Fibroblast of pulmonary artery (primary cell): ENCODE measurements at regions not wholly inside any gene's neighbourhood (a gene's known extent, or its start where the extent isn't known, plus 50 kb on each side); places are given as distances from the start of the nearest gene placed in this dataset.

Experiments used
- DNase-seq: peaks from one replicate; pipeline ENCODE4 v3.0.0-alpha.2; 2010; ENCODE audit warnings: low read depth
- H3K4me3 ChIP-seq: replicated peaks from 2 replicates; pipeline ENCODE4 v1.5.1; 2011; ENCODE audit warnings: low read depth, mild to moderate bottlenecking, control low read depth, low read length, moderate library complexity
- TF ChIP-seq, protein P1 (sequence below): IDR thresholded peaks from 2 replicates; pipeline ENCODE4 v1.5.1; 2011; ENCODE audit warnings: mild to moderate bottlenecking, control low read depth, low read length, inconsistent platforms; ENCODE audit errors: missing control alignments

DNA sequence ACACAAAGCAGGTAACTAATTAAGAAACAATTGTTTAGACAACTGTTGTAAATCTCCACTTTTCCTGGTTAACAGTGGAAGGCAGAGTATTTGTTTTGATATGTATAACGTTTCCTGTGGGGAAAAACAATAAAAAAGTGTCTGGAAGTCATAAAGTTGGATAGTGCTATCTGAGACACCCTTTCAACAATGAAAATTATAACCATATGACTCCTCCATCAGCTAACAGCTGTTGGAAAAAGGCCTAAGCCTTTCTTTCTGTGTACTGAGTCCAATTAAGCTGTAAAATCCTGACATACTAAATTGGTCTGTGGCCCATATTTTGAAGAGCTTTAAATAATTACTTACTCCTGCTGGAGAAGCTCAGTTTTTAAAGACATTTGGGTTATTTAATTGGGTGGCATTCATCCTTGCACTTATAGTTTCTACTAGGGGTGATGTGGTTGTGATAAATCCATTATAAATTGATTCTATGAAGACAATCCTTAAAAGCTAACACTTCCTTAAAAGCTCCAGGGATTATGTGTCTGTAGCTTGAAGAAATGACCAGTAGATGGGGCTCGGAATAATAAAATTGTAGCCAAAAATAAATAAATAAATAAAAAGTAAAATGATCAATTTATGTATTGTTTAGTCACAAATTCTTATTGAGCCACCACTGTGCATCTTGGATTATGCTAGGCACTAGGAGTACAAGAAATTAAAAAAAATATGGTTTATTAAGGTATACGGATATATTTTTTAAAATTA is 698.1 kb upstream of the NXPH2 start:
- DNase-seq = no peak
- H3K4me3 ChIP-seq = no peak overlapping the region
- TF ChIP-seq, protein P1, sequence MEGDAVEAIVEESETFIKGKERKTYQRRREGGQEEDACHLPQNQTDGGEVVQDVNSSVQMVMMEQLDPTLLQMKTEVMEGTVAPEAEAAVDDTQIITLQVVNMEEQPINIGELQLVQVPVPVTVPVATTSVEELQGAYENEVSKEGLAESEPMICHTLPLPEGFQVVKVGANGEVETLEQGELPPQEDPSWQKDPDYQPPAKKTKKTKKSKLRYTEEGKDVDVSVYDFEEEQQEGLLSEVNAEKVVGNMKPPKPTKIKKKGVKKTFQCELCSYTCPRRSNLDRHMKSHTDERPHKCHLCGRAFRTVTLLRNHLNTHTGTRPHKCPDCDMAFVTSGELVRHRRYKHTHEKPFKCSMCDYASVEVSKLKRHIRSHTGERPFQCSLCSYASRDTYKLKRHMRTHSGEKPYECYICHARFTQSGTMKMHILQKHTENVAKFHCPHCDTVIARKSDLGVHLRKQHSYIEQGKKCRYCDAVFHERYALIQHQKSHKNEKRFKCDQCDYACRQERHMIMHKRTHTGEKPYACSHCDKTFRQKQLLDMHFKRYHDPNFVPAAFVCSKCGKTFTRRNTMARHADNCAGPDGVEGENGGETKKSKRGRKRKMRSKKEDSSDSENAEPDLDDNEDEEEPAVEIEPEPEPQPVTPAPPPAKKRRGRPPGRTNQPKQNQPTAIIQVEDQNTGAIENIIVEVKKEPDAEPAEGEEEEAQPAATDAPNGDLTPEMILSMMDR = no peak

DNA sequence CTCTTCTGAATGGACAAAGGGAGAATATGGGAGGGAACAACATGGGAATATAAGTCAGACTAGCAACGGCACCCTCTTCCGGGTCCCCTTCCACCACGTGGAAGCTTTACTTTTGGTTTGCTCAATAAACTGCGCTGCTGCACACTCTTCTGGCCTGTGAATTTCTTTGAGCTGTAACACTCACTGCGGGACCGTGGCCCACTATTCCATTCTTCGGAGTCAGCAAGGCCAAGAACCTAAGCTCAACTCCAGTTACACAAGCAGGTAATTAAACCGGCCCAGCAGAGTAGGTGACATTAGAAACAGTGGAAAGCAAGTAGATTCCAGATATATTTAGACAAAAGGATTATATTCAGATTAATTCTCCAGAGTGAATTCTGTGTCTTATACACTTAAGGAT is 697.4 kb upstream of the NXPH2 start:
- TF ChIP-seq, protein P1 = no peak
- DNase-seq = no peak
- no peak overlapping the region for H3K4me3 ChIP-seq

DNA sequence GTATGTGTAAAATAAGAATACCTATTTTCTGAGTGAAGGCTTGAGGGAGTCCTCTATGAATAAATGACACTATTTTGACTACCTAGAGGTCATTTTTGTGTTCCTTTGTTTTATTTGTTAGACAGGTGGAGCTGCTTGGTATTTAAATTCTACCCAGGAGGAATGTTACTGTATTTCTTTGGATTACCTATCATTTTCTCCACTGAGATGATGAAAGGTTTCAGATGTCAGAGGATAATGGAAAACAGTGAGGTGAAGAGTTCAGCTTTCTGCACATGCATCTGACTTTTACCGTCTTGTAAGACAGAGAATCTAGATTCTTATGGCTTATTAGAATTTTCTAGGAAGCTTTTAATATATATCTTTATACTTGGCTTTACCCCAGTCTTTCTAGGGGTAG is 689.8 kb upstream of the NXPH2 start:
- H3K4me3 ChIP-seq = no peak overlapping the region
- no peak for DNase-seq
- TF ChIP-seq, protein P1 = no peak

DNA sequence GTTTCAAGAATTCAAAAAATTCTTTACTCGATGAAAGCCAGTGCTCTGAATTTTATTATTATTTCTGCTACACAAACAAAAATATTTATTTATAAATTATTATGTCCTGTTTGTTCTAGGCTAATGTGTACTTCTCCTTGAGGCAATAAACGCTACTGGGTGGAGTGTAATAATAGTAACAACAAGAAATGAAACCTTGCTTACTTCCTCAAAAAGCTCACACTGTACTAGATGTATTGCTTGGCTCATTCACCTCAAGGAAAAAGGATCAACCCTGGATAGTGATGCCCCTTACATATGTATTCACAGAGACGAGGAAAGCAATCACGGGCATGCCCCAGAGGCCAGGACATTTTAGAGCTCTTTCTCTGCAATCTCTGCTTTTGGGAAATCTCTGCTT is 685.6 kb upstream of the NXPH2 start:
- no peak for DNase-seq
- no peak overlapping the region for H3K4me3 ChIP-seq
- TF ChIP-seq, protein P1 = no peak

DNA sequence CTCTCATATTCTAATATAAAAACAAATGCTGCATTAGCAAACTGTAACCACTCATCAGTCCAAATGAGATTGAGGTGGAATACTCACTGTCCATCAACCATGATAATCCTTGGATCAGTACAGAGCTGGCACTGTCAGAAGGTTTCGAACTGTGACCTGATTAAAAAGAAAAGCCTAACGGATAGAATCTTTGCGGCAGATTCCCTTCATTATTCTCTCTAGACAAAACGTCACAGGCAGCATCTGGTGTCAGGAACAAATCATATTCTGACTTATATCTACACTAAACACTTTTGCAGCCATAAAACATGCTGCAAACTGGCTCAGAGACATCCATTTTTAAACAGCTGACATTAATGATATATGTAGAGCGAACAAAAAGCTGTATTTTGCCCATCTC is 677.7 kb upstream of the NXPH2 start:
- DNase-seq = no peak
- H3K4me3 ChIP-seq = no peak overlapping the region
- TF ChIP-seq, protein P1 = no peak

DNA sequence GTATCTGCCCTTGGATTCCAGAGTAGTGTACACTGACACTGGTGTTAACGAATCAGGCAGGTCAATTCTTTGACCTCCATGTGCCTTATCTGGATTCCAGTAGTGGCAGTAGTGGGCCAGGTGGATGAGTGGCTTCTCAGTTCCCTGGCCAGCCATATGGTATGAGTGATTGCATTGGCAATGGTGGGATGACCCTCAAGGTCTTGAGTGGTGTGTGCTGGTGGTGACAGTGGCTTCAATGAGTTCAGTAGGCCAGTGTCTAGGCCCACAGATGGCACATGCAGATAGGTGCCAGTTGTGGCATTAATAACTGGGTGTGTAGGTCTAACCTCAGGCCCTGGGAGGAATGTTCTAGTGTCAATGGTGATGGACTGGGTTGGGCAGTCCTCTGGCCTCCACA is 674.1 kb upstream of the NXPH2 start:
- no peak overlapping the region for H3K4me3 ChIP-seq
- DNase-seq = no peak
- TF ChIP-seq, protein P1 = no peak

DNA sequence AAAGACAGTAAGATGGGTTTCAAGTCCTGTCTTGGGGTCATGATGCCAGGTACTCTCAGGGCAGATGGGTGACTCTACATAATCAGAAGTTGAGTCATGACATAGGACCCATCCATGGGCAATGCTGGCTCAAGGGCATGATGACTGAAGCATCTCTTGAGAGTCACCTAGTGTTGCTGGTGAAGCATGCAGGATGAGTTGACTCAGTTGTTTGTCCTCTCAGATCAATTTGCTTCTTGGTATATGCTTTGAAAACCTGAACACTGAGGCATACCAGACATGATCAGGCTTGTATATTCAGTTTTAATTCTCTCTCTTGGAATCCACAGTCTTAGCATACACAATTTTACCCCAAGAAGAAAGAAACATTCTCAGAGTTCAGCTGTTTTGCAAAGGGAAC is 658.9 kb upstream of the NXPH2 start:
- DNase-seq = no peak
- no peak overlapping the region for H3K4me3 ChIP-seq
- TF ChIP-seq, protein P1 = no peak
